DMS153 (cell line): ENCODE measurements at regions not wholly inside any gene's neighbourhood (a gene's known extent, or its start where the extent isn't known, plus 50 kb on each side); places are given as distances from the start of the nearest gene placed in this dataset.
"Not testable (repeated sequence)": the region's sequence is repeated elsewhere in the genome, so short reads cannot be mapped to it uniquely, and the experiment has no call there.

ENCODE experiments used
- DNase-seq: peaks from one replicate; lab custom pipeline; 2025; lab: John Stamatoyannopoulos, UW

GRCh38 chr5:85545129-85545528 lies 1072.6 kb upstream of the COX7C start:
- DNase-seq = no peak

- DNase-seq = no peak
These were observed 1068.5 kb upstream of the COX7C start for GRCh38 chr5:85549229-85549628.

- DNase-seq = no peak
These were observed 1067.7 kb upstream of the COX7C start for GRCh38 chr5:85549836-85550599.

GRCh38 chr5:85556464-85556863 lies 1061.3 kb upstream of the COX7C start:
- no peak for DNase-seq

GRCh38 chr5:85576666-85577065 lies 1041.1 kb upstream of the COX7C start:
- DNase-seq = no peak

GRCh38 chr5:85587806-85588205 lies 1029.9 kb upstream of the COX7C start:
- not testable (repeated sequence) for DNase-seq

- DNase-seq = not testable (repeated sequence)
These were observed 1029.5 kb upstream of the COX7C start for GRCh38 chr5:85588268-85588667.

GRCh38 chr5:85590764-85591163 lies 1027.0 kb upstream of the COX7C start:
- DNase-seq = no peak

- no peak for DNase-seq
These were observed 1026.4 kb upstream of the COX7C start for GRCh38 chr5:85591311-85591710.

- no peak for DNase-seq
These were observed 1014.9 kb upstream of the COX7C start for GRCh38 chr5:85602843-85603242.

- no peak for DNase-seq
These were observed 1013.4 kb upstream of the COX7C start for GRCh38 chr5:85604378-85604777.

- no peak for DNase-seq
These were observed 1013.0 kb upstream of the COX7C start for GRCh38 chr5:85604786-85605185.

GRCh38 chr5:85605381-85605780 lies 1012.4 kb upstream of the COX7C start:
- no peak for DNase-seq

- no peak for DNase-seq
These were observed 1003.3 kb upstream of the COX7C start for GRCh38 chr5:85614489-85614888.

- DNase-seq = no peak
These were observed 996.1 kb upstream of the COX7C start for GRCh38 chr5:85621668-85622067.

- DNase-seq = no peak
These were observed 989.6 kb upstream of the COX7C start for GRCh38 chr5:85628153-85628552.

GRCh38 chr5:85638495-85639125 lies 979.1 kb upstream of the COX7C start:
- not testable (repeated sequence) for DNase-seq

GRCh38 chr5:85646036-85646435 lies 971.7 kb upstream of the COX7C start:
- no peak for DNase-seq

- DNase-seq = no peak
These were observed 971.1 kb upstream of the COX7C start for GRCh38 chr5:85646641-85647040.

- DNase-seq = no peak
These were observed 970.2 kb upstream of the COX7C start for GRCh38 chr5:85647349-85648127.

GRCh38 chr5:85648495-85648894 lies 969.2 kb upstream of the COX7C start:
- no peak for DNase-seq

GRCh38 chr5:85651731-85652130 lies 966.0 kb upstream of the COX7C start:
- no peak for DNase-seq

GRCh38 chr5:85654144-85654543 lies 963.6 kb upstream of the COX7C start:
- DNase-seq = not testable (repeated sequence)
